Astrocyte (in vitro differentiated cells and primary cell): ENCODE measurements at regions not wholly inside any gene's neighbourhood (a gene's known extent, or its start where the extent isn't known, plus 50 kb on each side); places are given as distances from the start of the nearest gene placed in this dataset.

Experiments
- DNase-seq: peaks from one replicate; pipeline ENCODE4 v3.0.0-alpha.2; 2010; ENCODE audit warnings: low read depth
- FAIRE-seq: peaks from 2 replicates; lab custom pipeline; 2011; peaks lifted over from hg19 to GRCh38; lab: Jason Lieb, UNC
- H2AFZ ChIP-seq: 2 replicates; pipeline ENCODE4 v1.6.0; 2012; ENCODE audit warnings: low read depth, low read length, inconsistent platforms
- H3K27ac ChIP-seq: 2 replicates; pipeline ENCODE4 v1.5.1; 2011; ENCODE audit warnings: low read depth, low read length, inconsistent platforms
- H3K27me3 ChIP-seq: 2 replicates; pipeline ENCODE4 v1.6.0; 2011; ENCODE audit warnings: low read length, inconsistent platforms; ENCODE audit not compliant: insufficient read depth
- H3K36me3 ChIP-seq: 2 replicates; pipeline ENCODE4 v1.5.1; 2011; ENCODE audit warnings: low read length, inconsistent platforms; ENCODE audit not compliant: insufficient read depth
- H3K4me1 ChIP-seq: 2 replicates; pipeline ENCODE4 v1.5.1; 2011; ENCODE audit warnings: low read length, inconsistent platforms; ENCODE audit not compliant: insufficient read depth
- H3K4me2 ChIP-seq: 2 replicates; pipeline ENCODE4 v1.6.0; 2012; ENCODE audit warnings: low read length, inconsistent platforms
- H3K4me3 ChIP-seq: 2 replicates; pipeline ENCODE4 v1.5.1; 2011; ENCODE audit warnings: low read depth, mild to moderate bottlenecking, low read length, inconsistent platforms; ENCODE audit not compliant: insufficient read depth
- H3K79me2 ChIP-seq: 2 replicates; pipeline ENCODE4 v1.6.0; 2012; ENCODE audit warnings: mild to moderate bottlenecking, low read length, inconsistent platforms; ENCODE audit not compliant: insufficient read depth
- H3K9ac ChIP-seq: 2 replicates; pipeline ENCODE4 v1.6.0; 2012; ENCODE audit warnings: mild to moderate bottlenecking, low read length, inconsistent platforms
- H3K9me3 ChIP-seq: 2 replicates; pipeline ENCODE4 v1.5.1; 2012; ENCODE audit warnings: low read depth, mild to moderate bottlenecking, low read length, inconsistent platforms; ENCODE audit not compliant: insufficient read depth
- H4K20me1 ChIP-seq: 2 replicates; pipeline ENCODE4 v1.6.0; 2012; ENCODE audit warnings: low read length, inconsistent platforms; ENCODE audit not compliant: insufficient read depth
- H3K27ac Mint-ChIP-seq: one replicate; pipeline ENCODE4 v1.8.0; 2021; ENCODE audit warnings: mild to moderate bottlenecking, mixed read lengths; ENCODE audit not compliant: unreplicated experiment
- H3K27me3 Mint-ChIP-seq: one replicate; pipeline ENCODE4 v1.8.0; 2021; ENCODE audit warnings: low read depth, mixed read lengths; ENCODE audit not compliant: unreplicated experiment
- H3K36me3 Mint-ChIP-seq: one replicate; pipeline ENCODE4 v1.8.0; 2021; ENCODE audit warnings: low read depth, mixed read lengths; ENCODE audit not compliant: unreplicated experiment
- H3K4me1 Mint-ChIP-seq: one replicate; pipeline ENCODE4 v1.8.0; 2021; ENCODE audit warnings: low read depth, mixed read lengths; ENCODE audit not compliant: unreplicated experiment
- H3K4me3 Mint-ChIP-seq: one replicate; pipeline ENCODE4 v1.8.0; 2021; ENCODE audit warnings: mild to moderate bottlenecking, moderate library complexity, mixed read lengths; ENCODE audit not compliant: unreplicated experiment
- H3K9me3 Mint-ChIP-seq: one replicate; pipeline ENCODE4 v1.8.0; 2021; ENCODE audit warnings: mild to moderate bottlenecking, mixed read lengths; ENCODE audit not compliant: unreplicated experiment
- EZH2 ChIP-seq: IDR thresholded peaks from 2 replicates; pipeline ENCODE4 v1.6.1; 2012; ENCODE audit warnings: mild to moderate bottlenecking, low read length, inconsistent platforms; ENCODE audit not compliant: insufficient read depth
- TF ChIP-seq, protein P1 (sequence below): IDR thresholded peaks from 2 replicates; pipeline ENCODE4 v1.5.1; 2011; ENCODE audit warnings: low read depth, mild to moderate bottlenecking, inconsistent platforms, low read length, moderate library complexity; ENCODE audit not compliant: insufficient read depth

DNA sequence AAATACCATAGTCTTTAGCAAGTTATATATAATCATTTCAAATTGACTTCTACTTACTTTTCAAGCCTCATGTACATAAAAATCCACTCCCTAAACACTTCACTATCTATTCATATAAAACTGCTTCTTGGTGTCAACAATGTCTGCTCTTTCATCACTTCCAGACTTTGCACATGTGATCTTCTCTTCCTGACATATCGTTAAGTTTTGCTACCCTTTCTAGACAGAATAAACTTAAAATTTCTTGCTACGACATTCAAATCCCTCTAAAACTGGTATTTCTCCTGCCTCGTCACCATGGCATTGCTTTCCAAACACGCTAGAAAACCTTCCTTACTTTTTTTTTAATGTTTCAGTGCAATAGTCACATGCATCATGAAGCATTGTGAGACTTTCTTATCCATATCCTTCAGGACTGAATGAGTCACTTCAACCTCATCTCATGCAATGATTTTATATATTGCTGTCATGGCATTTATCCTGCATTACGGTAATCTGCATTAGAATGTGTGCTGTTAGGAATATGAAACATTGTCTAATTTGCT is 122.8 kb downstream of the GMNC start:
- H2AFZ ChIP-seq, result no peak overlapping the region
- no peak overlapping the region for H3K27ac Mint-ChIP-seq
- no peaks in the 10 kb centered on the region for H4K20me1 ChIP-seq
- no peak overlapping the region for H3K27ac ChIP-seq
- H3K4me2 ChIP-seq, result no peak overlapping the region
- no peaks in the 10 kb centered on the region for H3K27me3 Mint-ChIP-seq
- no peak overlapping the region for H3K4me3 Mint-ChIP-seq
- no peaks in the 10 kb centered on the region for H3K4me1 ChIP-seq
- H3K4me3 ChIP-seq, result no peak overlapping the region
- TF ChIP-seq EZH2, result no peak
- TF ChIP-seq, protein P1, sequence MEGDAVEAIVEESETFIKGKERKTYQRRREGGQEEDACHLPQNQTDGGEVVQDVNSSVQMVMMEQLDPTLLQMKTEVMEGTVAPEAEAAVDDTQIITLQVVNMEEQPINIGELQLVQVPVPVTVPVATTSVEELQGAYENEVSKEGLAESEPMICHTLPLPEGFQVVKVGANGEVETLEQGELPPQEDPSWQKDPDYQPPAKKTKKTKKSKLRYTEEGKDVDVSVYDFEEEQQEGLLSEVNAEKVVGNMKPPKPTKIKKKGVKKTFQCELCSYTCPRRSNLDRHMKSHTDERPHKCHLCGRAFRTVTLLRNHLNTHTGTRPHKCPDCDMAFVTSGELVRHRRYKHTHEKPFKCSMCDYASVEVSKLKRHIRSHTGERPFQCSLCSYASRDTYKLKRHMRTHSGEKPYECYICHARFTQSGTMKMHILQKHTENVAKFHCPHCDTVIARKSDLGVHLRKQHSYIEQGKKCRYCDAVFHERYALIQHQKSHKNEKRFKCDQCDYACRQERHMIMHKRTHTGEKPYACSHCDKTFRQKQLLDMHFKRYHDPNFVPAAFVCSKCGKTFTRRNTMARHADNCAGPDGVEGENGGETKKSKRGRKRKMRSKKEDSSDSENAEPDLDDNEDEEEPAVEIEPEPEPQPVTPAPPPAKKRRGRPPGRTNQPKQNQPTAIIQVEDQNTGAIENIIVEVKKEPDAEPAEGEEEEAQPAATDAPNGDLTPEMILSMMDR, result no peak
- no peaks in the 10 kb centered on the region for H3K79me2 ChIP-seq
- H3K36me3 Mint-ChIP-seq, result no peaks in the 10 kb centered on the region
- no peak for DNase-seq
- no peaks in the 10 kb centered on the region for H3K9me3 ChIP-seq
- FAIRE-seq, result no peak
- no peaks in the 10 kb centered on the region for H3K4me1 Mint-ChIP-seq
- no peaks in the 10 kb centered on the region for H3K36me3 ChIP-seq
- no peak overlapping the region for H3K9ac ChIP-seq
- no peaks in the 10 kb centered on the region for H3K9me3 Mint-ChIP-seq
- no peaks in the 10 kb centered on the region for H3K27me3 ChIP-seq

DNA sequence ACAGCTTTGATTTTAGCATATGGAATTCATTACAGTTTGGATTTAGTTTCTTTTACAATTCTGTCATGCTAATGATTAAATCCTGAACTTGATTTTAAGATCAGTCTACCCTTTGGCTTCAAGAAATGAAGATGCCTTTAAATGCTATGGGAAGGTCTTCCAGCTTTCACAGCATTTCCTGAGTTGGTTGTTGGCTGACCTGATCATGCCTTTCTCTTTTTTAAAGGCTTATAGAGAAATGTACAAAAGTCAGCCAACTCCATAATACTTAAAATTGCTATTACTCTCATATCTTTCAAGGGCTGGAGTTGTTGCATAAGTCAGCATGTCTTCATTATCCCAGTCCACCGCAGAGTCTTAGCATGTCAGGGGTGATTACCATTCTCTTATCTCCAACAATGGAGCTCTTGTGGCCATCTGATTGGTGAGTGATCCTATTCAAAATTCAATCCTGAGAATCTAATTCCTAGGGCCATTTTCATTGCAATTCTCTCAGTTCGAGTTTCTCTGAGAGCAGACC is 123.8 kb downstream of the GMNC start:
- Histone ChIP-seq H2AFZ (no peak overlapping the region), H3K36me3 (no peaks in the 10 kb centered on the region), H3K27me3 (no peaks in the 10 kb centered on the region), H3K27ac (no peak overlapping the region), H4K20me1 (no peaks in the 10 kb centered on the region), H3K4me2 (no peak overlapping the region), H3K79me2 (no peaks in the 10 kb centered on the region), H3K9ac (no peak overlapping the region), H3K4me1 (no peaks in the 10 kb centered on the region), H3K9me3 (no peaks in the 10 kb centered on the region), H3K4me3 (no peak overlapping the region)
- no peak overlapping the region for H3K27ac Mint-ChIP-seq
- no peaks in the 10 kb centered on the region for H3K27me3 Mint-ChIP-seq
- FAIRE-seq (no peak), DNase-seq (no peak)
- TF ChIP-seq, protein P1, result no peak
- no peak for TF ChIP-seq EZH2
- no peaks in the 10 kb centered on the region for H3K36me3 Mint-ChIP-seq
- no peaks in the 10 kb centered on the region for H3K9me3 Mint-ChIP-seq
- no peaks in the 10 kb centered on the region for H3K4me1 Mint-ChIP-seq
- H3K4me3 Mint-ChIP-seq, result no peak overlapping the region

DNA sequence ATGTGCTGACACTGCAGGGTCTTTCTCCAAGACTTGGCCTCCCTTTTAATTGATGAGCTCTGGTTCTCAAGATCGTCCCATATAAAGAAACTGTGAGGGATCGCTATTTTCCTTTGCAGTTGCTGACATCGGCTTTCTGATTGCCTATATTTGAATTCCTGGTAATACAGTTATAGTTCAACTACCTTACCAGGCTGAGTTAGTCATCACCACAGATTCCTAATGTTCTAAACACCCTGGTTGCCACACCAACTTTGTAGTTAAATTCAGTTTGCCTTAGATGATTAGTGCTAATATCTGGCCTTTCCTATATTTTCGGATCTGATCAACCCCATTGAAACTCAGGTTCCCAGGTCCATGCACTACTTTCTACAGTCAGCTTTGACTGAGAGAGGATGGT is 125.0 kb downstream of the GMNC start:
- Histone ChIP-seq H3K9me3 (no peaks in the 10 kb centered on the region), H3K4me1 (no peaks in the 10 kb centered on the region), H3K36me3 (no peaks in the 10 kb centered on the region), H3K79me2 (no peaks in the 10 kb centered on the region), H3K9ac (no peak overlapping the region), H3K27ac (no peak overlapping the region), H3K4me3 (no peak overlapping the region), H4K20me1 (no peaks in the 10 kb centered on the region), H2AFZ (no peak overlapping the region), H3K4me2 (no peak overlapping the region), H3K27me3 (no peaks in the 10 kb centered on the region)
- DNase-seq, result no peak
- Mint-ChIP-seq H3K27me3 (no peaks in the 10 kb centered on the region), H3K36me3 (no peaks in the 10 kb centered on the region), H3K9me3 (no peaks in the 10 kb centered on the region), H3K27ac (no peak overlapping the region), H3K4me1 (no peaks in the 10 kb centered on the region), H3K4me3 (no peak overlapping the region)
- no peak for TF ChIP-seq EZH2
- TF ChIP-seq, protein P1, result no peak
- FAIRE-seq, result peak; percentile 5
